Hepatocyte (in vitro differentiated cells): ENCODE measurements at regions not wholly inside any gene's neighbourhood (a gene's known extent, or its start where the extent isn't known, plus 50 kb on each side); places are given as distances from the start of the nearest gene placed in this dataset.
"Not testable (repeated sequence)": the region's sequence is repeated elsewhere in the genome, so short reads cannot be mapped to it uniquely, and the experiment has no call there.

Experiments used
- DNase-seq: peaks from one replicate; pipeline ENCODE4 v3.0.0-alpha.2; 2016; ENCODE audit warnings: low spot score
- H2AFZ ChIP-seq: fragments of 200-600 bp; sonication (generic); 2 replicates; pipeline ENCODE4 v1.6.0; 2016; ENCODE audit warnings: antibody characterized with exemption, mild to moderate bottlenecking
- H3K27ac ChIP-seq: fragments of 200-600 bp; sonication (generic); 2 replicates; pipeline ENCODE4 v1.5.1; 2016; ENCODE audit warnings: mild to moderate bottlenecking
- H3K27me3 ChIP-seq: fragments of 200-600 bp; sonication (generic); 2 replicates; pipeline ENCODE4 v1.6.1; 2016
- H3K36me3 ChIP-seq: fragments of 200-600 bp; sonication (generic); replicated peaks from 2 replicates; pipeline ENCODE4 v1.5.1; 2016; ENCODE audit warnings: low read depth; ENCODE audit not compliant: insufficient read depth
- H3K4me1 ChIP-seq: fragments of 200-600 bp; sonication (generic); 2 replicates; pipeline ENCODE4 v1.5.1; 2016; ENCODE audit warnings: mild to moderate bottlenecking, moderate library complexity; ENCODE audit not compliant: insufficient read depth
- H3K4me2 ChIP-seq: fragments of 200-600 bp; sonication (generic); 2 replicates; pipeline ENCODE4 v1.6.0; 2016
- H3K4me3 ChIP-seq: fragments of 200-600 bp; sonication (generic); 2 replicates; pipeline ENCODE4 v1.5.1; 2016; ENCODE audit warnings: mild to moderate bottlenecking
- H3K79me2 ChIP-seq: fragments of 200-600 bp; sonication (generic); 2 replicates; pipeline ENCODE4 v1.6.0; 2017; ENCODE audit warnings: mild to moderate bottlenecking
- H3K9me2 ChIP-seq: fragments of 200-600 bp; sonication (generic); replicated peaks from 2 replicates; pipeline ENCODE4 v1.6.0; 2017; ENCODE audit warnings: mild to moderate bottlenecking; ENCODE audit not compliant: insufficient read depth
- H3K9me3 ChIP-seq: fragments of 200-600 bp; sonication (generic); 2 replicates; pipeline ENCODE4 v1.5.1; 2016; ENCODE audit warnings: low read depth, mild to moderate bottlenecking
- H4K20me1 ChIP-seq: fragments of 200-600 bp; sonication (generic); 2 replicates; pipeline ENCODE4 v1.6.0; 2016; ENCODE audit warnings: mild to moderate bottlenecking; ENCODE audit not compliant: insufficient read depth, poor library complexity, severe bottlenecking
- CTCF ChIP-seq: fragments of 200-600 bp; sonication (generic); IDR thresholded peaks from 2 replicates; pipeline ENCODE4 v1.5.1; 2016; ENCODE audit warnings: antibody characterized with exemption, mild to moderate bottlenecking; ENCODE audit not compliant: poor library complexity
- EZH2 ChIP-seq: fragments of 200-600 bp; sonication (generic); IDR thresholded peaks from 2 replicates; pipeline ENCODE4 v1.6.1; 2016; ENCODE audit warnings: antibody characterized with exemption, mild to moderate bottlenecking, borderline replicate concordance
- EZH2phosphoT487 ChIP-seq: fragments of 200-600 bp; sonication (generic); IDR thresholded peaks from one replicate; pipeline ENCODE4 v1.6.1; 2018; ENCODE audit warnings: antibody characterized with exemption, mild to moderate bottlenecking, low read depth, moderate library complexity; ENCODE audit not compliant: unreplicated experiment, severe bottlenecking
- WGBS: methylation state at CpG from one replicate; pipeline ENCODE4 v1.1.6; 2016; ENCODE audit warnings: low lambda C conversion rate; ENCODE audit errors: missing lambda C conversion rate; 5-methylcytosine and 5-hydroxymethylcytosine counted together

- Histone ChIP-seq H3K27ac (no peak overlapping the region), H4K20me1 (no peaks in the 10 kb centered on the region), H3K4me2 (no peak overlapping the region), H3K4me1 (peaks cover 9% of the 10 kb centered on the region), H3K9me3 (no peaks in the 10 kb centered on the region), H3K27me3 (no peaks in the 10 kb centered on the region), H2AFZ (no peak overlapping the region), H3K9me2 (no peaks in the 10 kb centered on the region), H3K4me3 (no peak overlapping the region), H3K36me3 (no peaks in the 10 kb centered on the region), H3K79me2 (no peaks in the 10 kb centered on the region)
- WGBS, result 59% methylated on average over 3 of the region's 3 CpGs
- TF ChIP-seq EZH2phosphoT487 (no peak), CTCF (no peak), EZH2 (no peak)
- no peak for DNase-seq
Measured at GRCh38 chr14:55835985-55836384, 256.0 kb downstream of the KTN1 start.

DNA sequence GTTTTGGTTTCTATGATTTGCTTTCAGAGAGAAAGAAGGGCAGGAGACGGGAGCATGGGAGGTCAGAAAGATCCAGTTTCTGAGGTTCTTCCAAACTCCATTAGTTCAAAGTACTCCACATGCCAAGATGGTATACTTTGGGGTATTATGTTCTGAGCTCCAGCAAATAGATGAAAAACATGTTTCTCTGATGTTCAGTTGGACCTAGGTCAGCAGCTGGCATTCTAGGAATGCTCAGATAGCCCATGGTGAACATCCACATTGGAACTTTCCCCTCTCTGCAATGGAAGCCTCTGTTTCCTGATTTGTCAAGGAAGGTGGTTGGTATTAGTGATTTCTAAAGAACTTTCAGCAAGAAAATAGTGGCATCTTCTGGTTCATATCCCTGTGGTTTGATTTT lies 257.5 kb downstream of the KTN1 start:
- Histone ChIP-seq H3K4me2 (no peak overlapping the region), H3K27me3 (no peaks in the 10 kb centered on the region), H4K20me1 (no peaks in the 10 kb centered on the region), H2AFZ (no peak overlapping the region), H3K27ac (no peak overlapping the region), H3K4me1 (peaks cover under 1% of the 10 kb centered on the region), H3K36me3 (no peaks in the 10 kb centered on the region), H3K9me2 (no peaks in the 10 kb centered on the region), H3K9me3 (no peaks in the 10 kb centered on the region), H3K4me3 (no peak overlapping the region), H3K79me2 (no peaks in the 10 kb centered on the region)
- TF ChIP-seq CTCF (no peak), EZH2phosphoT487 (no peak), EZH2 (no peak)
- 91% methylated on average over 1 of the region's 1 CpG for WGBS
- no peak for DNase-seq

GRCh38 chr14:55838529-55839052 lies 258.6 kb downstream of the KTN1 start:
- no peaks in the 10 kb centered on the region for H3K36me3 ChIP-seq
- H3K9me3 ChIP-seq, result no peaks in the 10 kb centered on the region
- no peak for DNase-seq
- no peak overlapping the region for H2AFZ ChIP-seq
- no peaks in the 10 kb centered on the region for H3K79me2 ChIP-seq
- no peak overlapping the region for H3K27ac ChIP-seq
- TF ChIP-seq EZH2phosphoT487 (no peak), CTCF (no peak), EZH2 (no peak)
- no peaks in the 10 kb centered on the region for H3K4me1 ChIP-seq
- no peaks in the 10 kb centered on the region for H3K27me3 ChIP-seq
- no peak overlapping the region for H3K4me2 ChIP-seq
- H4K20me1 ChIP-seq, result no peaks in the 10 kb centered on the region
- WGBS, result 85% methylated on average over 3 of the region's 3 CpGs
- no peak overlapping the region for H3K4me3 ChIP-seq
- H3K9me2 ChIP-seq, result no peaks in the 10 kb centered on the region

DNA sequence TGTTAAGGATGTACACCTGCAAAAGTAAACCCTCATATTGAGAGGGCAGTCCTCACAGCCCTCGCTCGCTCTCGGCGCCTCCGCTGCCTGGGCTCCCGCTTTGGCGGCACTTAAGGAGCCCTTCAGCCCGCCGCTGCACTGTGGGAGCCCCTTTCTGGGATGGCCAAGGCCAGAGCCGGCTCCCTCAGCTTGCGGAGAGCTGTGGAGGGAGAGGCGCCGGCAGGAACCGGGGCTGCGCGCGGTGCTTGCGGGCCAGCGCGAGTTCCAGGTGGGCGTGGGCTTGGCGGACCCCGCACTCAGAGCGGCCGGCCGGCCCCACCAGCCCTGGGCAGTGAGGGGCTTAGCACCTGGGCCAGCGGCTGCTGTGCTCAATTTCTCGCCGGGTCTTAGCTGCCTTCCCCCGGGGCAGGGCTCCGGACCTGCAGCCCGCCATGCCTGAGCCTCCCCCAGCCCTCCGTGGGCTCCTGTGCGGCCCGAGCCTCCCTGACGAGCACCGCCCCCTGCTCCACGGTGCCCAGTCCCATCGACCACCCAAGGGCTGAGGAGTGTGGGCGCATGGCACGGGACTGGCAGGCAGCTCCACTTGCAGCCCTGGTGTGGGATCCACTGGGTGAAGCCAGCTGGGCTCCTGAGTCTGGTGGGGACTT lies 259.4 kb downstream of the KTN1 start:
- DNase-seq, H3K9me3 ChIP-seq, H3K4me1 ChIP-seq, H3K36me3 ChIP-seq, H3K79me2 ChIP-seq, H2AFZ ChIP-seq, H3K27me3 ChIP-seq, H3K4me3 ChIP-seq, H4K20me1 ChIP-seq, H3K9me2 ChIP-seq, H3K4me2 ChIP-seq, H3K27ac ChIP-seq: not testable (repeated sequence)
- WGBS, result 92% methylated on average over 29 of the region's 41 CpGs
